DOHH2 (cell line): ENCODE measurements at regions not wholly inside any gene's neighbourhood (a gene's known extent, or its start where the extent isn't known, plus 50 kb on each side); places are given as distances from the start of the nearest gene placed in this dataset.

Experiments
- H3F3A ChIP-seq: fragments of 200-600 bp; sonication (generic), shearing (Covaris generic); 2 replicates; pipeline ENCODE4 v1.6.0; 2016; ENCODE audit warnings: antibody characterized with exemption, mild to moderate bottlenecking; ENCODE audit not compliant: control insufficient read depth, insufficient read depth
- H3K27ac ChIP-seq: fragments of 200-600 bp; sonication (generic); 2 replicates; pipeline ENCODE4 v1.5.1; 2014; ENCODE audit warnings: low read depth, mild to moderate bottlenecking, low read length, moderate library complexity
- H3K27me3 ChIP-seq: fragments of 200-600 bp; sonication (generic); 2 replicates; pipeline ENCODE4 v1.6.1; 2014; ENCODE audit warnings: mild to moderate bottlenecking, low read length, mixed read lengths; ENCODE audit not compliant: control insufficient read depth
- H3K36me3 ChIP-seq: fragments of 200-600 bp; sonication (generic); 2 replicates; pipeline ENCODE4 v1.6.1; 2014; ENCODE audit warnings: mild to moderate bottlenecking, low read length, moderate library complexity, mixed read lengths; ENCODE audit not compliant: control insufficient read depth
- H3K4me1 ChIP-seq: fragments of 200-600 bp; sonication (generic); 2 replicates; pipeline ENCODE4 v1.6.1; 2014; ENCODE audit warnings: mild to moderate bottlenecking, low read length, mixed read lengths; ENCODE audit not compliant: control insufficient read depth
- H3K4me2 ChIP-seq: fragments of 200-600 bp; sonication (generic); 2 replicates; pipeline ENCODE4 v1.6.0; 2014; ENCODE audit warnings: mild to moderate bottlenecking, low read length, moderate library complexity
- H3K4me3 ChIP-seq: fragments of 200-600 bp; sonication (generic); 2 replicates; pipeline ENCODE4 v1.5.1; 2014; ENCODE audit warnings: mild to moderate bottlenecking, low read length, mixed read lengths
- H3K79me2 ChIP-seq: fragments of 200-600 bp; sonication (generic); 2 replicates; pipeline ENCODE4 v1.6.1; 2014; ENCODE audit warnings: mild to moderate bottlenecking, low read length, mixed read lengths; ENCODE audit not compliant: control insufficient read depth
- H3K9me2 ChIP-seq: fragments of 200-600 bp; sonication (generic); replicated peaks from 2 replicates; pipeline ENCODE4 v1.6.1; 2014; ENCODE audit warnings: mild to moderate bottlenecking, low read length, mixed read lengths; ENCODE audit not compliant: control insufficient read depth
- H3K9me3 ChIP-seq: fragments of 200-600 bp; sonication (generic); 2 replicates; pipeline ENCODE4 v1.6.1; 2014; ENCODE audit warnings: antibody characterized with exemption, low read length, mixed read lengths; ENCODE audit not compliant: control insufficient read depth, insufficient read depth
- H4K20me1 ChIP-seq: fragments of 200-600 bp; sonication (generic); 2 replicates; pipeline ENCODE4 v1.6.0; 2014; ENCODE audit warnings: low read depth, mild to moderate bottlenecking, antibody characterized with exemption, low read length, moderate library complexity; ENCODE audit not compliant: control insufficient read depth, insufficient read depth
- EZH2phosphoT487 ChIP-seq: fragments of 200-600 bp; sonication (generic); IDR thresholded peaks from 2 replicates; pipeline ENCODE4 v1.6.1; 2017; ENCODE audit warnings: borderline replicate concordance, mild to moderate bottlenecking, antibody characterized with exemption, low read length, moderate library complexity, mixed read lengths
- TF ChIP-seq, protein P1 (sequence below): fragments of 200-600 bp; sonication (generic); IDR thresholded peaks from one replicate; pipeline ENCODE4 v1.5.1; 2014; ENCODE audit warnings: antibody characterized with exemption, mild to moderate bottlenecking, low read depth, low read length; ENCODE audit not compliant: poor library complexity, severe bottlenecking

DNA sequence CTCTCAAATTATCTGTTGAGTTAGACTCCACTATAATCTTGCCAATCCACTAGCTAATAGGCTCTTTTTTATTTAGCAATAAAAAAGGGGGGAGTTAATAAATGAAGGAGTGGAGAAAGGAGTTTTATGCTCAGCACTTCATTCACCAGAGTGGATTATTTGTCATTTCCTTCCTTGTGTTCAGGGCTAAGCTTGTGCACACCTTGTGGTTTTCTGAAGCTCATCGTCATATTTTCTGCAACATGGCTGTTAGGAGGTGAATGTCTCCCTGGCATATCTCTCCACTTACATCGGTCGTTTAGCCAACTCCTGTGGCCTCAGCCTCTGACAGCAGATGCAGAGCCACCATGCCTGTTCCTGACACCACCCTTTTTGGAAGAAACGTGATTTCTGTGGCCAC is 83.9 kb upstream of the MTNR1B start:
- Histone ChIP-seq H3K4me2 (no peak overlapping the region), H3K9me2 (no peaks in the 10 kb centered on the region), H3K36me3 (no peaks in the 10 kb centered on the region), H3K4me1 (no peaks in the 10 kb centered on the region), H3K27ac (no peak overlapping the region), H4K20me1 (no peaks in the 10 kb centered on the region), H3F3A (no peaks in the 10 kb centered on the region), H3K4me3 (no peak overlapping the region), H3K27me3 (no peaks in the 10 kb centered on the region), H3K79me2 (no peaks in the 10 kb centered on the region), H3K9me3 (no peaks in the 10 kb centered on the region)
- TF ChIP-seq, protein P1, sequence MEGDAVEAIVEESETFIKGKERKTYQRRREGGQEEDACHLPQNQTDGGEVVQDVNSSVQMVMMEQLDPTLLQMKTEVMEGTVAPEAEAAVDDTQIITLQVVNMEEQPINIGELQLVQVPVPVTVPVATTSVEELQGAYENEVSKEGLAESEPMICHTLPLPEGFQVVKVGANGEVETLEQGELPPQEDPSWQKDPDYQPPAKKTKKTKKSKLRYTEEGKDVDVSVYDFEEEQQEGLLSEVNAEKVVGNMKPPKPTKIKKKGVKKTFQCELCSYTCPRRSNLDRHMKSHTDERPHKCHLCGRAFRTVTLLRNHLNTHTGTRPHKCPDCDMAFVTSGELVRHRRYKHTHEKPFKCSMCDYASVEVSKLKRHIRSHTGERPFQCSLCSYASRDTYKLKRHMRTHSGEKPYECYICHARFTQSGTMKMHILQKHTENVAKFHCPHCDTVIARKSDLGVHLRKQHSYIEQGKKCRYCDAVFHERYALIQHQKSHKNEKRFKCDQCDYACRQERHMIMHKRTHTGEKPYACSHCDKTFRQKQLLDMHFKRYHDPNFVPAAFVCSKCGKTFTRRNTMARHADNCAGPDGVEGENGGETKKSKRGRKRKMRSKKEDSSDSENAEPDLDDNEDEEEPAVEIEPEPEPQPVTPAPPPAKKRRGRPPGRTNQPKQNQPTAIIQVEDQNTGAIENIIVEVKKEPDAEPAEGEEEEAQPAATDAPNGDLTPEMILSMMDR: no peak
- TF ChIP-seq EZH2phosphoT487: no peak

DNA sequence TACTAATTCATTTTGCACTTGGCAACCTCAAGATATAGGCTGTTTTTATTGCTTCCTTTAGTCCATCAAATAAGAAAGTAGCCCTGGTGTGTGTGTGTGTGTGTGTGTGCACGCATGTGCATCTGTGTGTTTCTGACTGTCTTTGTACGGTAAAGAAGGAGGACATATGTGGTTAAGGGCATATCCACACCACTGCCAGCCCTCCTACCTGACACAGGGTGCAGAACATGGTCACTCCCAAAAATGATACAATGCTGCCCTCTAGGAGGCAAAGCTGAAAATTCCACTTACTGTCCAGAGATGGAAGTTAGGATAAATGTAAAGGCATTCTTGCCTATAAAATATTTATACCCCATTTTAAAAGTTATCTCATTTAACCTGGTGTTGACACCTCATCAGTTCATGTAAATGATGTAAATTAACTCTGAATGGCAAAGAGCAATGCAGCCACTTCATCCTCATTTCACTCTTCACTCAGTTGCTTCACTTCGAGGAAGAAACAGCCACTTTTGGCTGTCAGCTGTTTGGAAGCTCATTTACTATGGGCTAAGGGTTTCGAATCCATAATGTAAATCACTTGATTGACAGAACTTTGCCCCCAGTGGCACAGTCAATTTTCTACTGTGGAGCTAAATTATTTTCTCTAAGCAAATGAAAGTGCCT is 83.1 kb upstream of the MTNR1B start:
- no peak for TF ChIP-seq EZH2phosphoT487
- TF ChIP-seq, protein P1: peak; percentile 64

DNA sequence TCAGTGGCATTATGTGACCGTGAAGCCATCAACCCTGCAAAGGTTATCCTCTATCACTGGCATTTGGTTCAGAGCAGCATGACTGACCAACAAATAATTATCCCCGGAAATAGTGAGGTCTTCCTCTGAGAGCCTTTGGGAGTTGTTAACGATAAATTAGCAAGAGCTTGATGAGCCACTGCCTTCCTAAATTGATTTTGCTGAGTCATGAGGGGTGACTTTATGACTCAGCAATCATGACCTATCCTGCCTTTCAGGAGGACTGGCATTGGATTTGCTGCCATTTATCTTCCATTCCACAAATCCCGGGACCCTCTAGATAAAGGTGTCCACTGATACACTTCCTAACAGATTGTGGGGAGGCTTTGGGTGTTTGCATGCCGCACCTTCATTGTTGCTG is 80.8 kb upstream of the MTNR1B start:
- Histone ChIP-seq H3F3A (no peaks in the 10 kb centered on the region), H3K36me3 (no peaks in the 10 kb centered on the region), H3K4me1 (no peaks in the 10 kb centered on the region), H3K79me2 (no peaks in the 10 kb centered on the region), H3K4me2 (no peak overlapping the region), H3K27me3 (no peaks in the 10 kb centered on the region), H4K20me1 (no peaks in the 10 kb centered on the region), H3K9me3 (no peaks in the 10 kb centered on the region), H3K4me3 (no peak overlapping the region), H3K27ac (no peak overlapping the region), H3K9me2 (no peaks in the 10 kb centered on the region)
- TF ChIP-seq EZH2phosphoT487: no peak
- TF ChIP-seq, protein P1: no peak

More for the DNA sequence above, 83.1 kb upstream of the MTNR1B start:
- Histone ChIP-seq H3K4me2 (no peak overlapping the region), H3K4me3 (no peak overlapping the region), H3K36me3 (no peaks in the 10 kb centered on the region), H3F3A (no peaks in the 10 kb centered on the region), H3K27ac (no peak overlapping the region), H3K27me3 (no peaks in the 10 kb centered on the region), H4K20me1 (no peaks in the 10 kb centered on the region), H3K9me2 (no peaks in the 10 kb centered on the region), H3K9me3 (no peaks in the 10 kb centered on the region), H3K79me2 (no peaks in the 10 kb centered on the region), H3K4me1 (no peaks in the 10 kb centered on the region)
